Parathyroid adenoma (tissue), 2 donors: ENCODE measurements at regions not wholly inside any gene's neighbourhood (a gene's known extent, or its start where the extent isn't known, plus 50 kb on each side); places are given as distances from the start of the nearest gene placed in this dataset.

Experiments
- H2AFZ ChIP-seq: fragments of 300-600 bp; sonication (generic); one replicate; pipeline ENCODE4 v1.7.0; 2017; ENCODE audit warnings: antibody characterized with exemption, mild to moderate bottlenecking
- H3K27ac ChIP-seq: fragments of 300-600 bp; sonication (generic); one replicate; pipeline ENCODE4 v1.7.0; 2017
- H3K27me3 ChIP-seq: fragments of 300-600 bp; sonication (generic); one replicate; pipeline ENCODE4 v1.7.0; 2017; ENCODE audit warnings: low read length; ENCODE audit not compliant: control insufficient read depth, insufficient read depth
- H3K36me3 ChIP-seq: fragments of 300-600 bp; sonication (generic); one replicate; pipeline ENCODE4 v1.7.0; 2017; ENCODE audit warnings: low read length; ENCODE audit not compliant: control insufficient read depth, insufficient read depth
- H3K4me1 ChIP-seq: fragments of 300-600 bp; sonication (generic); one replicate; pipeline ENCODE4 v1.7.0; 2017; ENCODE audit warnings: control low read depth
- H3K4me2 ChIP-seq: fragments of 300-600 bp; sonication (generic); one replicate; pipeline ENCODE4 v1.7.0; 2017; ENCODE audit warnings: low read length
- H3K4me3 ChIP-seq: fragments of 300-600 bp; sonication (generic); one replicate; pipeline ENCODE4 v1.7.0; 2017; ENCODE audit warnings: low read depth, low read length
- H3K79me2 ChIP-seq: fragments of 300-600 bp; sonication (generic); one replicate; pipeline ENCODE4 v1.7.0; 2017; ENCODE audit warnings: control low read depth
- H3K9ac ChIP-seq: fragments of 300-600 bp; sonication (generic); one replicate; pipeline ENCODE4 v1.7.0; 2017; ENCODE audit warnings: mild to moderate bottlenecking
- H3K9me3 ChIP-seq: fragments of 300-600 bp; sonication (generic); one replicate; pipeline ENCODE4 v1.7.0; 2017; ENCODE audit warnings: low read length; ENCODE audit not compliant: control insufficient read depth
- CTCF ChIP-seq: fragments of 300-600 bp; sonication (generic); IDR thresholded peaks from one replicate; pipeline ENCODE4 v1.7.0; 2017; ENCODE audit warnings: antibody characterized with exemption, mild to moderate bottlenecking
- donor health status: primary hyperparathyroidism.

GRCh38 chr10:85542936-85543730 is 823.5 kb downstream of the GRID1 start:
- Histone ChIP-seq H3K4me2 (no peak overlapping the region), H3K79me2 (no peaks in the 10 kb centered on the region), H3K27ac (no peak overlapping the region), H3K4me3 (no peak overlapping the region), H2AFZ (no peak overlapping the region), H3K9me3 (no peaks in the 10 kb centered on the region), H3K9ac (no peak overlapping the region), H3K36me3 (no peaks in the 10 kb centered on the region), H3K27me3 (no peaks in the 10 kb centered on the region), H3K4me1 (no peaks in the 10 kb centered on the region)
- TF ChIP-seq CTCF: no peak

DNA sequence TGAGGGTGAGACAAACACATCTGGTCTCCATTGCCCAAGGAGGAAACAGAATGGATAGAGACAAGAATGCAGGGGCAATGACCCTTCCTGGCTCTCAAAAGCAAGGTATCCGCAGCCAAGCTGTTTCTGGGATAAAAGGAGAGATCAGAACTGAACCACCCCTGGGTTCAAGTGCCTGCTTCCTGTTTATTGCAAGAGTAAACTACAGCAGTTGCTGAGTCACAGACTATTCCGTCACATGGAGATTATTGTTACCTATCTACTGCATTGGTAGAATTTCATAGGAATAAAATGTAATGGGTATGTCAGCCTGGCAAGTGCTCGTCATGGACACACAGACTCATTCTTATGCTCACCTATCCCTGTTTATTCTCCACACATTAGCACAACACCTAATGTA is 821.6 kb downstream of the GRID1 start:
- Histone ChIP-seq H2AFZ (no peak overlapping the region), H3K9me3 (no peaks in the 10 kb centered on the region), H3K4me3 (no peak overlapping the region), H3K27me3 (no peaks in the 10 kb centered on the region), H3K4me1 (no peaks in the 10 kb centered on the region), H3K27ac (no peak overlapping the region), H3K4me2 (no peak overlapping the region), H3K9ac (no peak overlapping the region), H3K79me2 (no peaks in the 10 kb centered on the region), H3K36me3 (no peaks in the 10 kb centered on the region)
- TF ChIP-seq CTCF: no peak

DNA sequence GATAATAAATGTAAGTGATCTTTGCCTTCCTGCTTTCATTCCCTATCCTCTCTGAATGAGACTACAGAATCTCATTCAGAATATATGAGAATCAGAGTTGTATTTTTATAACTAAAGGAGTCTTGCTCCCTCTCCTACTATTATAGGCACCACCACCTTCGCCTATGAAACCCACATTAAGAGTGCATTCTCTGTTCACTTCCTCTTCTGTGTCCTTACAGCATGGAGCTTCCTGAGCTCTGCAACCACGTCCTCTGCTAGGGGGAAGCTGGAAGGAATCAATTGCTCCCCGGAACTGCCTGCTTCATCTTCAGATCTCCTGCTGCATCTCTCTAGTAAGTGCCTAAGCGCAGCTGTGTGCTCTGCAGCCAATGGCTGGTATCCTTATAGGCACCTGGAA is 820.7 kb downstream of the GRID1 start:
- TF ChIP-seq CTCF: no peak
- H3K9ac ChIP-seq: no peak overlapping the region
- no peaks in the 10 kb centered on the region for H3K4me1 ChIP-seq
- no peaks in the 10 kb centered on the region for H3K79me2 ChIP-seq
- H3K36me3 ChIP-seq: no peaks in the 10 kb centered on the region
- no peaks in the 10 kb centered on the region for H3K27me3 ChIP-seq
- H3K27ac ChIP-seq: no peak overlapping the region
- no peak overlapping the region for H2AFZ ChIP-seq
- H3K4me2 ChIP-seq: no peak overlapping the region
- no peak overlapping the region for H3K4me3 ChIP-seq
- H3K9me3 ChIP-seq: no peaks in the 10 kb centered on the region

DNA sequence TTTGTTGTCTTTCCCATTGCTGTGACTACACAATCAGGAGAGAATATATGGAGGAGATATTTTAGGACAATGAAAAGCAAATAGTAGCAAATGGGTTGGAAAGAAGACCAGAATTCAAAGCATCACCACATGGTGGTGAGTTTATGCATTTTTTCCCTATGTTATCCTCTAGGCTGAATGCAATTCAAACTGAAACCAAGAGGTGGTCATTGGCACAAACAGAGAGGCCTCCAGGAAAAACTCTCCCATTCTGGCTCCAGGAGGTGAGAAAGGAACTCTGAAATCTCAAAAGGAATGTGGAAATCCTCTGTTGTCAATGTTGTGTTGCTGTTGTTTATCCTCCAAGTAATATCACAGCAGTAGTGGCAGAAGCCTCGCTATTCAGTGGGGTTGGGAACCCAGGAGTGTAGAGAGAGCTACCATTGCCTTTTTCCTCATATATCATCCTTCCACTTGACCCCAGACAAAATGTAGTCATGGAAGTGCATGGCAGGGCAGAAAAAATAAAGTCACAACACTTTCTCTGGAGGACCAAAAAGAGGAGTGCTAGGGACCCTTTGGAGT is 819.1 kb downstream of the GRID1 start:
- no peaks in the 10 kb centered on the region for H3K36me3 ChIP-seq
- H3K9me3 ChIP-seq: no peaks in the 10 kb centered on the region
- TF ChIP-seq CTCF: no peak
- H3K27me3 ChIP-seq: no peaks in the 10 kb centered on the region
- H3K79me2 ChIP-seq: no peaks in the 10 kb centered on the region
- H3K4me2 ChIP-seq: no peak overlapping the region
- H3K4me1 ChIP-seq: no peaks in the 10 kb centered on the region
- no peak overlapping the region for H3K27ac ChIP-seq
- no peak overlapping the region for H3K4me3 ChIP-seq
- no peak overlapping the region for H2AFZ ChIP-seq
- H3K9ac ChIP-seq: no peak overlapping the region

- Histone ChIP-seq H3K36me3 (no peaks in the 10 kb centered on the region), H3K9ac (no peak overlapping the region), H3K4me1 (no peaks in the 10 kb centered on the region), H3K27ac (no peak overlapping the region), H3K9me3 (no peaks in the 10 kb centered on the region), H3K4me3 (no peak overlapping the region), H3K27me3 (no peaks in the 10 kb centered on the region), H3K79me2 (no peaks in the 10 kb centered on the region), H3K4me2 (no peak overlapping the region), H2AFZ (no peak overlapping the region)
- TF ChIP-seq CTCF: no peak
Observed at GRCh38 chr10:85548034-85548433, 818.6 kb downstream of the GRID1 start.
